H1 (cell line): ENCODE measurements at regions not wholly inside any gene's neighbourhood (a gene's known extent, or its start where the extent isn't known, plus 50 kb on each side); places are given as distances from the start of the nearest gene placed in this dataset.

Experiments used
- CTCF ChIA-PET: fragments of 300-600 bp; sonication (Branson Sonifier 250); formaldehyde crosslinking; loops from one replicate; lab custom pipeline; 2021; ENCODE audit not compliant: partially characterized antibody; lab: Charles Lee
- POLR2A ChIA-PET: fragments of 300-600 bp; sonication (Branson Sonifier 250); formaldehyde crosslinking; loops from one replicate; lab custom pipeline; 2021; ENCODE audit warnings: inconsistent platforms; ENCODE audit not compliant: partially characterized antibody; lab: Charles Lee
- DNase-seq, 2 experiments: peaks; one replicate each; pipeline versions ENCODE4 v3.0.0 to v3.0.0-alpha.2; 2010 to 2022; ENCODE audit warnings: low spot score in 2 of 2, low read depth in 1 of 2, mixed read lengths in 1 of 2
- FAIRE-seq: peaks from 2 replicates; lab custom pipeline; 2011; peaks lifted over from hg19 to GRCh38; lab: Jason Lieb, UNC
- H2AFZ ChIP-seq: 2 replicates; pipeline ENCODE4 v1.8.1; 2012; ENCODE audit warnings: low read length, inconsistent platforms
- H2AK5ac ChIP-seq: 2 replicates; pipeline ENCODE4 v1.6.1; 2013; ENCODE audit warnings: low read depth, low read length
- H2BK120ac ChIP-seq: replicated peaks from 2 replicates; pipeline ENCODE3; 2013; ENCODE audit warnings: low read depth, low read length, inconsistent platforms
- H2BK12ac ChIP-seq: 2 replicates; pipeline ENCODE4 v1.6.1; 2013; ENCODE audit warnings: low read depth, low read length
- H2BK15ac ChIP-seq: 2 replicates; pipeline ENCODE4 v1.6.1; 2013; ENCODE audit warnings: low read length
- H2BK20ac ChIP-seq: 2 replicates; pipeline ENCODE4 v1.6.1; 2013; ENCODE audit warnings: low read length
- H2BK5ac ChIP-seq: 2 replicates; pipeline ENCODE4 v1.6.1; 2013; ENCODE audit warnings: low read depth, low read length
- H3K14ac ChIP-seq: 2 replicates; pipeline ENCODE4 v1.6.1; 2013; ENCODE audit warnings: inconsistent platforms; ENCODE audit not compliant: insufficient read length
- H3K18ac ChIP-seq: 2 replicates; pipeline ENCODE4 v1.6.1; 2013; ENCODE audit warnings: low read length; ENCODE audit errors: extremely low read depth
- H3K23ac ChIP-seq: 2 replicates; pipeline ENCODE4 v1.6.1; 2013; ENCODE audit warnings: inconsistent platforms; ENCODE audit not compliant: insufficient read length
- H3K23me2 ChIP-seq: 2 replicates; pipeline ENCODE4 v1.6.1; 2013; ENCODE audit warnings: low read depth, low read length
- H3K27ac ChIP-seq: 2 replicates; pipeline ENCODE4 v1.6.1; 2011; ENCODE audit warnings: low read depth, low read length, inconsistent platforms
- H3K27me3 ChIP-seq, 4 experiments: replicated peaks in 1 of 4; 1 replicate in 1 of 4; 2 replicates in 3 of 4; pipeline versions ENCODE4 v1.6.1 to v1.8.1; 2011 to 2013; ENCODE audit warnings: low read length in 3 of 4, mild to moderate bottlenecking in 3 of 4, inconsistent platforms in 2 of 4, mixed read lengths in 2 of 4, moderate library complexity in 1 of 4; ENCODE audit not compliant: control insufficient read depth in 3 of 4, insufficient read depth in 3 of 4; ENCODE audit errors: extremely low read depth in 1 of 4
- H3K36me3 ChIP-seq, 4 experiments: 2 replicates each; pipeline versions ENCODE4 v1.6.1 to v1.8.1; 2011 to 2013; ENCODE audit warnings: mild to moderate bottlenecking in 4 of 4, low read length in 3 of 4, moderate library complexity in 2 of 4, control low read depth in 1 of 4, inconsistent platforms in 1 of 4; ENCODE audit not compliant: insufficient read depth in 4 of 4, control insufficient read depth in 2 of 4
- H3K4ac ChIP-seq: replicated peaks from 2 replicates; pipeline ENCODE3; 2013; ENCODE audit warnings: low read length, low read depth, mixed read lengths, inconsistent platforms; ENCODE audit not compliant: insufficient read length
- H3K4me1 ChIP-seq, 4 experiments: replicated peaks in 1 of 4; 1 replicate in 1 of 4; 2 replicates in 3 of 4; pipeline versions ENCODE4 v1.6.1 to v1.8.1; 2011 to 2013; ENCODE audit warnings: low read length in 3 of 4, inconsistent platforms in 2 of 4, mixed read lengths in 1 of 4; ENCODE audit not compliant: insufficient read depth in 4 of 4, control insufficient read depth in 3 of 4
- H3K4me2 ChIP-seq, 2 experiments: 2 replicates each; pipeline versions ENCODE4 v1.6.1 to v1.8.1; 2011 to 2013; ENCODE audit warnings: low read depth in 2 of 2, low read length in 2 of 2, control low read depth in 1 of 2, inconsistent platforms in 1 of 2, mild to moderate bottlenecking in 1 of 2; ENCODE audit not compliant: insufficient read depth in 1 of 2
- H3K4me3 ChIP-seq, 4 experiments: fragments of 200-600, 300-600 bp in 1 of 4; sonication (generic), shearing (Covaris generic), sonication (Bioruptor Twin) in 1 of 4; 2 replicates each; pipeline versions ENCODE4 v1.5.1 to v1.8.1; 2011 to 2016; ENCODE audit warnings: low read length in 4 of 4, low read depth in 3 of 4, control low read depth in 2 of 4, inconsistent platforms in 2 of 4, mild to moderate bottlenecking in 2 of 4, mixed read lengths in 1 of 4, moderate library complexity in 1 of 4; ENCODE audit not compliant: insufficient read depth in 2 of 4; ENCODE audit errors: extremely low read depth in 1 of 4
- H3K56ac ChIP-seq: replicated peaks from 2 replicates; pipeline ENCODE3; 2013; ENCODE audit warnings: low read depth, mild to moderate bottlenecking, mixed read lengths, low read length, inconsistent platforms; ENCODE audit not compliant: insufficient read length
- H3K79me1 ChIP-seq: 2 replicates; pipeline ENCODE4 v1.6.1; 2013; ENCODE audit warnings: low read depth, low read length, control low read depth
- H3K79me2 ChIP-seq, 2 experiments: 2 replicates each; pipeline versions ENCODE4 v1.6.1 to v1.8.1; 2012 to 2013; ENCODE audit warnings: low read length in 2 of 2, mild to moderate bottlenecking in 2 of 2, inconsistent platforms in 1 of 2; ENCODE audit not compliant: insufficient read depth in 2 of 2, control insufficient read depth in 1 of 2
- H3K9ac ChIP-seq, 4 experiments: replicated peaks in 1 of 4; 1 replicate in 1 of 4; 2 replicates in 3 of 4; pipeline versions ENCODE4 v1.6.1 to v1.8.1; 2011 to 2013; ENCODE audit warnings: low read depth in 3 of 4, low read length in 3 of 4, control low read depth in 2 of 4, mild to moderate bottlenecking in 2 of 4, moderate library complexity in 2 of 4, inconsistent platforms in 1 of 4; ENCODE audit errors: extremely low read depth in 1 of 4
- H3K9me3 ChIP-seq, 2 experiments: 2 replicates each; pipeline versions ENCODE4 v1.6.1 to v1.8.1; 2012 to 2013; ENCODE audit warnings: mild to moderate bottlenecking in 2 of 2, moderate library complexity in 2 of 2, control low read depth in 1 of 2, inconsistent platforms in 1 of 2, low read depth in 1 of 2, low read length in 1 of 2, mixed read lengths in 1 of 2; ENCODE audit not compliant: insufficient read depth in 2 of 2
- H4K20me1 ChIP-seq, 2 experiments: replicated peaks in 1 of 2; 2 replicates each; pipeline versions ENCODE3 to v1.8.1; 2011 to 2013; ENCODE audit warnings: inconsistent platforms in 2 of 2, low read length in 2 of 2, mild to moderate bottlenecking in 1 of 2; ENCODE audit not compliant: insufficient read depth in 2 of 2, control insufficient read depth in 1 of 2
- H4K5ac ChIP-seq: 2 replicates; pipeline ENCODE4 v1.6.1; 2013; ENCODE audit warnings: low read length, low read depth, mixed read lengths, inconsistent platforms; ENCODE audit not compliant: insufficient read length
- H4K8ac ChIP-seq: 2 replicates; pipeline ENCODE4 v1.8.0; 2013; ENCODE audit warnings: mild to moderate bottlenecking, moderate library complexity, low read length, inconsistent platforms; ENCODE audit not compliant: insufficient read depth; ENCODE audit errors: extremely low read depth
- H4K91ac ChIP-seq: replicated peaks from 2 replicates; pipeline ENCODE3; 2013; ENCODE audit warnings: low read length, mixed read lengths, inconsistent platforms; ENCODE audit not compliant: insufficient read length
- ATF2 ChIP-seq: IDR thresholded peaks from 2 replicates; pipeline ENCODE4 v1.6.1; 2012; ENCODE audit warnings: low read length, inconsistent platforms
- EGR1 ChIP-seq: IDR thresholded peaks from 2 replicates; pipeline ENCODE4 v1.6.1; 2011; ENCODE audit warnings: low read depth, low read length, borderline replicate concordance
- MAFK ChIP-seq: IDR thresholded peaks from 2 replicates; pipeline ENCODE4 v1.6.1; 2012; ENCODE audit warnings: low read depth, mild to moderate bottlenecking, improper control_type of control experiment, low read length
- POU5F1 ChIP-seq: IDR thresholded peaks from 2 replicates; pipeline ENCODE4 v1.6.1; 2011; ENCODE audit warnings: low read depth, mild to moderate bottlenecking, low read length, moderate library complexity
- RBBP5 ChIP-seq: IDR thresholded peaks from 2 replicates; pipeline ENCODE4 v1.7.1; 2012; ENCODE audit warnings: low read depth, mild to moderate bottlenecking, inconsistent platforms, low read length, moderate library complexity, borderline replicate concordance
- TAF1 ChIP-seq: IDR thresholded peaks from 2 replicates; pipeline ENCODE4 v1.6.1; 2011; ENCODE audit warnings: mild to moderate bottlenecking, low read depth, low read length
- TEAD4 ChIP-seq: IDR thresholded peaks from 2 replicates; pipeline ENCODE4 v1.6.1; 2012; ENCODE audit warnings: low read depth, low read length, inconsistent platforms, mixed read lengths
- WGBS, 2 experiments: shearing (Covaris generic) in 1 of 2; methylation state at CpG; one replicate each; pipeline versions ENCODE4 v1.1.6 to v1.1.7; 2013 to 2015; ENCODE audit warnings: low lambda C conversion rate in 2 of 2, mixed read lengths in 2 of 2, inconsistent platforms in 1 of 2, low coverage in 1 of 2, missing lambda C conversion rate in 1 of 2; ENCODE audit not compliant: insufficient replicate concordance in 2 of 2, insufficient coverage in 1 of 2, insufficient read length in 1 of 2; ENCODE audit errors: extremely low coverage in 1 of 2, missing lambda C conversion rate in 1 of 2; 5-methylcytosine and 5-hydroxymethylcytosine counted together

- H3K23me2 ChIP-seq: no peaks in the 10 kb centered on the region
- CTCF ChIA-PET: interaction anchor here (0.7 to 2.1 kb wide), 9 partner anchors 9 to 179 kb away, joined by 3 to 16 read pairs (median 3); no protein-coding TSS in a partner anchor
- no peaks in the 10 kb centered on the region for H3K9me3 ChIP-seq
- no peak overlapping the region for H3K14ac ChIP-seq
- no peak overlapping the region for H3K4me3 ChIP-seq
- no peak overlapping the region for H3K4ac ChIP-seq
- H2AFZ ChIP-seq: 0 out of 2 replicates have a peak overlapping the region, but pooled peaks have one; percentile 12
- H3K9ac ChIP-seq: no peak overlapping the region
- H2BK5ac ChIP-seq: no peak overlapping the region
- H3K4me1 ChIP-seq: peaks cover 0 to 3% (median 2%) of the 10 kb centered on the region in 4 experiments; a peak in 3 of 7 replicates
- no peaks in the 10 kb centered on the region for H4K20me1 ChIP-seq
- no peak overlapping the region for H4K5ac ChIP-seq
- DNase-seq: no peak
- no peak overlapping the region for H2BK15ac ChIP-seq
- no peak overlapping the region for H3K4me2 ChIP-seq
- no peaks in the 10 kb centered on the region for H3K27me3 ChIP-seq
- POLR2A ChIA-PET: interaction anchor here (0.8 kb wide), 1 partner anchor 11 kb away, joined by 3 read pairs; no protein-coding TSS in a partner anchor
- no peak overlapping the region for H3K18ac ChIP-seq
- H3K23ac ChIP-seq: no peak overlapping the region
- no peak for FAIRE-seq
- H4K91ac ChIP-seq: no peak overlapping the region
- no peak for TF ChIP-seq POU5F1
- TF ChIP-seq RBBP5: no peak
- TF ChIP-seq TAF1: no peak
- no peak for TF ChIP-seq TEAD4
- no peak for TF ChIP-seq EGR1
- no peak for TF ChIP-seq ATF2
- TF ChIP-seq MAFK: no peak
- no peak overlapping the region for H2AK5ac ChIP-seq
- no peak overlapping the region for H3K56ac ChIP-seq
- H2BK120ac ChIP-seq: no peak overlapping the region
- WGBS, 2 experiments: 86% methylated on average over 1 of the region's 1 CpG; no CpG with 5 or more reads in 1 of the 2 experiments
- H3K79me1 ChIP-seq: no peaks in the 10 kb centered on the region
- H3K27ac ChIP-seq: no peak overlapping the region
- H4K8ac ChIP-seq: no peak overlapping the region
- no peak overlapping the region for H2BK20ac ChIP-seq
- no peaks in the 10 kb centered on the region for H3K79me2 ChIP-seq
- no peaks in the 10 kb centered on the region for H3K36me3 ChIP-seq
- H2BK12ac ChIP-seq: no peak overlapping the region
These were observed 67.9 kb upstream of the SMNDC1 start for GRCh38 chr10:110372656-110373055.
